ENCODE measurements at regions not wholly inside any gene's neighbourhood (a gene's known extent, or its start where the extent isn't known, plus 50 kb on each side); places are given as distances from the start of the nearest gene placed in this dataset.

GRCh38 chr5:40027400-40027799 is 602.6 kb upstream of the DAB2 start:
- in situ Hi-C loops (cut with HindIII; ENCODE audit: low sequenced_read_pairs): no loop called here
- TF ChIP-seq CTCF (IDR thresholded peaks at IDR 0.05; ENCODE audit: low read depth, low read length): no peak
- H3K4me3 ChIP-seq (ENCODE audit: low read depth, low read length): no peak overlapping the region
- DNase-seq (ENCODE audit: low read depth, low spot score): no peak

- in situ Hi-C loops (cut with HindIII; ENCODE audit: low sequenced_read_pairs): no loop called here
- no peak overlapping the region for H3K4me3 ChIP-seq (ENCODE audit: low read depth, low read length)
- TF ChIP-seq CTCF (IDR thresholded peaks at IDR 0.05; ENCODE audit: low read depth, low read length): no peak
- DNase-seq (ENCODE audit: low read depth, low spot score): no peak
These were observed 600.8 kb upstream of the DAB2 start for GRCh38 chr5:40025586-40025985.

GRCh38 chr5:40022057-40022456 is 597.3 kb upstream of the DAB2 start:
- TF ChIP-seq CTCF (IDR thresholded peaks at IDR 0.05; ENCODE audit: low read depth, low read length): no peak
- H3K4me3 ChIP-seq (ENCODE audit: low read depth, low read length): no peak overlapping the region
- no peak for DNase-seq (ENCODE audit: low read depth, low spot score)
- in situ Hi-C loops (cut with HindIII; ENCODE audit: low sequenced_read_pairs): no loop called here

GRCh38 chr5:40021007-40021406 is 596.2 kb upstream of the DAB2 start:
- no peak for TF ChIP-seq CTCF (IDR thresholded peaks at IDR 0.05; ENCODE audit: low read depth, low read length)
- no peak for DNase-seq (ENCODE audit: low read depth, low spot score)
- H3K4me3 ChIP-seq (ENCODE audit: low read depth, low read length): no peak overlapping the region
- in situ Hi-C loops (cut with HindIII; ENCODE audit: low sequenced_read_pairs): no loop called here

GRCh38 chr5:40017918-40018317 is 593.1 kb upstream of the DAB2 start:
- H3K4me3 ChIP-seq (ENCODE audit: low read depth, low read length): no peak overlapping the region
- DNase-seq (ENCODE audit: low read depth, low spot score): no peak
- in situ Hi-C loops (cut with HindIII; ENCODE audit: low sequenced_read_pairs): no loop called here
- TF ChIP-seq CTCF (IDR thresholded peaks at IDR 0.05; ENCODE audit: low read depth, low read length): no peak

- DNase-seq (ENCODE audit: low read depth, low spot score): no peak
- TF ChIP-seq CTCF (IDR thresholded peaks at IDR 0.05; ENCODE audit: low read depth, low read length): no peak
- in situ Hi-C loops (cut with HindIII; ENCODE audit: low sequenced_read_pairs): no loop called here
- no peak overlapping the region for H3K4me3 ChIP-seq (ENCODE audit: low read depth, low read length)
These were observed 592.4 kb upstream of the DAB2 start for GRCh38 chr5:40017135-40017534.

GRCh38 chr5:40010436-40010835 is 585.7 kb upstream of the DAB2 start:
- no peak for DNase-seq (ENCODE audit: low read depth, low spot score)
- in situ Hi-C loops (cut with HindIII; ENCODE audit: low sequenced_read_pairs): no loop called here
- no peak overlapping the region for H3K4me3 ChIP-seq (ENCODE audit: low read depth, low read length)
- no peak for TF ChIP-seq CTCF (IDR thresholded peaks at IDR 0.05; ENCODE audit: low read depth, low read length)
